Myocyte (in vitro differentiated cells): ENCODE measurements at regions not wholly inside any gene's neighbourhood (a gene's known extent, or its start where the extent isn't known, plus 50 kb on each side); places are given as distances from the start of the nearest gene placed in this dataset.
"Not testable (repeated sequence)": the region's sequence is repeated elsewhere in the genome, so short reads cannot be mapped to it uniquely, and the experiment has no call there.

ENCODE experiments used
- DNase-seq: peaks from one replicate; pipeline ENCODE4 v3.0.0-alpha.2; 2012; ENCODE audit warnings: low read depth

DNA sequence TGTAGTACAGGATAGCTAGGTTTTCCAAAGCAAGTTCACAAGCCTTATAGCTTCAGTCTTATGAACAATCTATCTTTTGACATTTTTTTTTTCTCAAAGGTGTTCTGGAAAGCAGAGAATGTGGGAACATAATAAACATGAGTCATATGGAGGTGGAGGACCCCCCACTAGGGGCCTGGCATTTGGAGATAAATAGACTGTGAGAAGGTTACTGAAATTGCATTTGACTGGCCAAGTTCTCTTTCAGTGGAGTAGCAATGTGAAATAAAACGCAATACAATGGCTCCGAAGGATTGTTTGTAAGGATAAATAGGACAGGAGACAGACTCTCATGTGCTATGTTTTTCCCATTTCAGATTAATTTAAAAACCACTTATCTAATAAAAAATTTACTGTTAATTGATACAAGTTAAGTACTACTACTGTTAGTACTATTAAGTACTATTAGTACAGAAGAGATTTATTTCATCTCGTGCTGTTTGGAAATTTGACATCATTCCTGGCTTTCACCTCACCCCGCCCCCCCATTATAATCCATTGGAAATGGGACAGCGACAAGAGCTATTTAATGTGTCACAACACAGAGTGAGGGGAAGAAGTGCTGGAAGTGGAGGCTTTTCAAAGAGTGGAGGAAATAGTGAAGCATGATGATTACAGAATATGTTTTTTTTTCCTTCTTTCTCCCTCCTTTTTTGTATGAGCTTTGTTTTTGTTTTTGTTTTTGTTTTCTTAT, 122.6 kb upstream of the ID4 start:
- DNase-seq: no peak

DNA sequence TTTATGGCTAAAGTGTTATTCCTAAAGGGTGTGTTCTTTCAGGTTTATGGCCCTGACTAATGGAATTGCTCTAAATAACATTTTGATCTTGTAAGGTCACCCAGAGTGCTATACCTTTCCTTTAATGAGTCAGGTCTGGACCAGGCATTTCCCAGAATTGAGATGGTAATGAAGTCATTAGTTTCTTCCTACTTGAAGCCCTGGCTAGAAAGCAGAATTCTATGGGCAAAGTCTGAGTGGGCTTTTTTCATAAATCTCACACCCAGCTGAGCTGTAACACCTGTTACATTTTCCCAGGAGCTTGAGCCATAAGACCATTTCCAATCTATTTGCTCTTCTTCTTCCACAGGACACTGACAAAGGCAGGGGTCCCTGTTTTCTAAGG, 122.0 kb upstream of the ID4 start:
- no peak for DNase-seq

DNA sequence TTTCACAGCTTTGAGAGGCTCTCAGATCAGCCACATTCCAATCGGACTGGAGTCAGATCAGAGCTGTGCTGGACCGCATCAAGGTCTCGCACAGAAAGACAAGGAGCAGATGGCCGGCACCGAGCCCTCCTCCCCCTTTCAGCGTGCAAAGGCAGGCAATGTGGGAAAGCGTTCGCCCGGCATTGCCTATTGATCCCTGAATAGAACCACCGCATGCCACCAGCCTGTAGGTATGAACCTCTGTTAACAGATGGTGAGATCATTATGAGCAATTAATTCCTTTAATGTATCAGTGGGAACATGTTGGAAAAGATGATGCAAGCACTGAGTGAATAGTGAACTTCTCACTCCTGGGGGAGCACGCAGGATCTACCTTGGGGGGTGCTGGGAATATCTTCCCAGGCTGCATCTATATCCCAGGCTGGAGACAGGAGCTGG, 117.5 kb upstream of the ID4 start:
- peak; percentile 24 for DNase-seq

DNA sequence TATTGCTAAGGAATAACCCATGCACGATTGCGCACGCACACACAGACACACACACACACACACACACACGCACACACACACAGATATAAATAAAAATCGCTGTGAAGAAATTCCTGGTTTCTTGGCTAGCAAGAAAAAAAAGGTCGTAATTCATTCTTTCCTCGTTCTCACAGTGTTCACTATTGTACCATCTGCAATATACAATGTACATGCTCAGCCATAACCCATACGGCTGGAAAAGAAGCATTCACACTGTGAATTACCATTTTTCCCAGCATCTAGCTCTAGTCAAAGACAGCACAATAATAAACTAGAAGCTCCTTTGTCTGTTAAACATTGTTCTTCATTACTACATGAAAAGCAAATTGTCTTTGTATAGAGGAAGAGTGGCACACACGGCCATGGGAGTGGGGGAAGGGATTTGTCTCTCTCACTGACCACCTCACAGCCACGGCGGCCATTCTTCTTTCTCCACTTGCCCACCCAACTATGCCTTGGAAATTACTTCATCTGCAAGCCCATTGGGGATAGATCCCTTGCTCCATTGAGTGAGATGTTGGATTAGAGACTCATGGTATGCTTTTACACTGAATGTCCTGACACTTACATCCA, 115.3 kb upstream of the ID4 start:
- no peak for DNase-seq

DNA sequence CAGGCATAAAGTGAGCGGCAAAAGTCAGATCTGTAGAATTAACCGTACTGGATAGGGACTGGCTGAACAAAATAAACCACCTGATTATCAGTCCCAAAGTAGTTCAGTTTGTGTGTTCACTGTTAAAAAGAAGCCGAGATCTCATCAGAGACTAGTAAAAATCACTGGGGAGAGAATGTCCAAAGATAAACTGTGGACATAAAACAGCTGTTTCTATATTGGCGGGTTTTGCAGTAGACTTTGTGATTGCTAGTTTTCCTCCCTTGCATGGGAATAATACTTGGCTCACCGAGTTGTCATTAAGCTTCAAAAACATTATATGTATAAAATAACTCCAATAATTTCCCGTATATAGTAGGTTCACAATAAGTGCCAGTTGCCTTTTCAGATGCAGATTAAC, 114.2 kb upstream of the ID4 start:
- no peak for DNase-seq

DNA sequence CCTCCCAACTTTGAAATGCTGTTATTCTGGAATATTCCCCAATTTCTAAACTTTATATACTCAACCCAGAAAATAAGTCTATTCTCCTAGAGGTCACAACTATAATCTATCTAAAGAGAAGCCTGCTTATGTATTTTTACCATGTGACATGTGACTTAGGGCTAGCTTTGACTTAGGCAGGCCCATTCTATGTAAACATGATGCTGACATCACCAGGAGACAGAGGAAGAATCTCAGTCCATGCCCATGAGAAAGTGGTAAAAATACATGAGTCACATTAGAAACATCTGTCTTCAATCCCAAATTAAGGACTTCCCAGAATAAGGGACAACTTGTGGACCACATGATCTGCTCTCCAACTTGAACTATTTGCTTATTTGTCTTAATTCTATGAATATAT, 113.6 kb upstream of the ID4 start:
- peak; percentile 60 for DNase-seq

DNA sequence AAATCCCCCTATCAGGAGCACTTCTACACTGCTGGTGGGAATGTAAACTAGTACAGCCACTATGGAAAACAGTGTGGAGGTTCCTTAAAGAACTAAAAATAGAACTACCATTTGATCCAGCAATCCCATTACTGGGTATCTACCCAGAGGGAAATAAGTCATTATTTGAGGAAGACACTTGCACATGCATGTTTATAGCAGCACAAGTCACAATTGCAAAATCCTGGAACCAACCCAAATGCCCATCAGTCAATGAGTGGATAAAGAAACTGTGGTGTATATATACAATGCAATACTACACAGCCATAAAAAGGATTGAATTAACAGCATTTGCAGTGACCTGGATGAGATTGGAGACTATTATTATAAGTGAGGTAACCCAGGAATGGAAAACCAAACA, 111.7 kb upstream of the ID4 start:
- not testable (repeated sequence) for DNase-seq

DNA sequence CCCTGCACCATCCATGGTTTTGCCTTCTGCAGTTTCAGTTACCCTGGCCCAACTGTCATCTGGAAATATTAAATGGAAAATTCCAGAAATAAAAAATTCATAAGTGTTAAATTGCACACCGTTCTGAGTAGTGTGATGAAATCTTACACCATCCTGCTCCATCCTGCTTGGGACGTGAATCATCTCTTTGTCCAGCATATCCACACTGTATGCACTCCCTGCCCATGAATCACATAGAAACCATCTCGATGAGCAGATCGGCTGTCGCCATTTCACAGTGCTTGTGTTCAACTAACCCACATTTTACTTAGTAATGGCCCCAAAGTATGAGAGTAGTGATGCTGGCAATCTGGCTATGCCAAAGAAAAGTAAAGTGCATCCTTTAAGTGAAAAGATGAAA, 105.9 kb upstream of the ID4 start:
- peak; percentile 79 for DNase-seq

DNA sequence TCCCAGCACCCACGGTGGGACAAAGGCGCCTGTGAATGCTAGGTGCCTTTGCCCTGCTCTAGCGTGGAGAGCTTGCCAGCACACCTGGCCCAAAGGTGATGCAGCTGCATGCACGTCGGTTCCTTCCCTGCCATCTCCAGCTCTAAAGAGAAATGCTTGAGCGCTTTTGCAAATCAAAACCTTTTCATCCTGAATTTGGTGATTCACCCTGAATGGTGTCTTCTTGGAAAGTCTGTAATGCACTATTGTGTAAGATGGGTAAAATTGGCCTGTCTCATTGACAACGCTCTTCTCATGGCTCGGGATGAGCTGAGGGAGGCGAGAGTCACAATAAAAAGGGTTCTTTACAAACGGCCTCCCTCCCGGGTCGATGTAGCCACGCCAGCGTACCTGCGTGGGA, 103.1 kb upstream of the ID4 start:
- no peak for DNase-seq

DNA sequence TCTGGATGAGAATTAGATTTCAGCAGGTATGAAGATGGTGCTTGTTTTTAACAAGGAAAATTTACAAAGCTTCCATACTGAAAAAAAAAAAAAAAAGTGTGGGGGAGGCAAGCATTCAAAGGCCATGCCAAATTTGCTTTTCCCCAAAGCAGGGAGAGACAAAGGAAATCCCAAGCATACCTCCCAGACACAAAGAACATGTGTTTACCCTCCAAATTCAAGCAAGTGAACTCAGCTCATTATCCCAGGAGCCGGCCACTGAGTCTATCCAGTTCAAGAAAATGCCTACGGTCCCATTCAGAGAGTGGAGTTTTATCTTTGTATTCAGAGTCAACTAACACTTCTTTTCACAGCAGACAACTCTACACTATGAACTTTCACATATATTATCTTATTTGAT, 102.7 kb upstream of the ID4 start:
- DNase-seq: no peak

DNA sequence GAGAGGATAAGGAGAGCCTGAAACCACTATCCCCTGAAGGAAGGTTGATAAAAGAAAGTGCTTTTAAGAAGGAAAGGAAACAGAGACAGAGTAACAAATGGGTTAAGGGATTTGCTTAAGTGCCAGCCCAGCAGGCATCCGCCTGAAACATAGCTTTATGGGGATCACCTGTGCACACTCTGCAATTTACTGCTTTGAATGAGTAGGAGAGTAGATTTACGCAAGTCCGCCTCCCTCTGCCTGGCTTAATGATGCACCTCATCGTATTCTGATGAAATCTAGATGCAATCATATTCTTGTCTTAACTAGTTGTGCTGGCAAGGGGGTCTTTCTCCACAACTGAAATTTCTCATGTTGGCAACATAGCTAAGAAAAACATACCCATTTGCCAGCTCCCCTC, 101.1 kb upstream of the ID4 start:
- DNase-seq: no peak

DNA sequence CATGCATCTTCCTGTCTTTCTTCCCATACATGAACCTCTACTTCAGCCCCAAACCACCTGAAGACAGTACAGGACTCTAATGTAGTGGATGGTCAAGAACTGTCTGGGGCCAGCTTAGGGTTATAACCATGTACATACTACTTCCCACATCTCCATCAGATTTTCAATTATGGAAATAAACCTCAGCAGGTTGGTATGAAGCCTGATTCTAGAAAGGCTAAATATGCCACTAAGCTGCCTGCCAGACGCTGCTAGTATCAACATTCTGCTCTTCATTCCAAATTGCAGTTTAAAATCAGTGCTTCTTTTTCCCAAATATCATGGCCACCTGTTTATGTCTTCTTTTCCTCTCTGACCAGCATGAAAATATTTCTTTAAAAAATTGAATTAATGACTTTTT, 99.2 kb upstream of the ID4 start:
- no peak for DNase-seq

DNA sequence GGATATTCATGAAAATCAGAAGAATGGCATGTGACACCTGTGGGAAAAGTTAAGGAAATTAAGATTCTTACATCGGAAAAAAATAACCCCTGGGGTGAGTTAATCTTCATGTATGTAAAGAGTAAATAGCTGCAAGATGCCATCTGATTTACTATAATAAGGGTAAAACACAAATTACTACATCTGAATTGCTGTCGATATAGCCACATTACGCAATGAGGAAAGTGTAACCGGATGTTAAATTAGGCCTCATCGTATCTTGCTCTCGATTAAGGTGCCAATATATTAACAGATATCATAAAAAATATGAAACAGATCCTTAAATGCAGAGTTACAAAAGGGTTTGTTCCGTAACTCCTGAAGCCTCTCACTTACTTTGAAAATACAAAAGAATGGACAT, 87.4 kb upstream of the ID4 start:
- no peak for DNase-seq

DNA sequence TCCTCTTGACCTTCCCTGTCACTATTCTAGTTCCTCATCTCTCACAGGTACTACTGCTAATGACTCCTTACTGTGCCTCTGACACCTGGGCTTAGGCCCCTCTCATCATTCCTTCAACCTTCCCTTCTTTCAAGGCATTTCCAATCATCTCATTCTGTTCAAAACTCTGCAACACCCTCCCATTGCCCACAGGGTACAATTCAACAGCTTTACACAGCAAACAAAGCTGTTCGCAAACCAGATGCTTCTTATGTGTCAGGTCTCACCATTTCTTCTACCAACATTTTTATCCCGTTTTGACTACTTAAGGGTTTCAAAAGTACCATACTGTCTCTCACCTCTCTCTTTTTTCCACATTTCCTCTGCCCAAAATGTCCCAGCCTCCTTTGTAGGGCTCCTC, 84.4 kb upstream of the ID4 start:
- no peak for DNase-seq

DNA sequence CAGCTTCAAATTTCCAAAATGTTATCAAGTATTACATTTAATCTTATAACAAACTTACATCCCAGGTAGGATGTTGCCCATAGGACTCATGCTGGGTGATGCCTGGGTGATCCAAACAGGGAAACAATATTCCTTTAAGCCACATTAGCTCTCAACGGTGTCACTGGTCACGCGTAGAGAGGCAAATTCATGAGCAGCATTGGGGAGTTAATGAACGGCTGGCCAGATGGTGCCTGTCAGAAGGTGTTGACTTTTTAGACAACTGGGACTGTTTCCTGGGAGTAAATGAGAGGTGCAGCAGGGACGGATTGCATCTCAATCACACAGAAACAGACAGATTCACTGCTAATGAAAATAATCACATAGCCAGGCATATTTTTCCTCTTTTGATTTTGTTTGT, 83.3 kb upstream of the ID4 start:
- no peak for DNase-seq

DNA sequence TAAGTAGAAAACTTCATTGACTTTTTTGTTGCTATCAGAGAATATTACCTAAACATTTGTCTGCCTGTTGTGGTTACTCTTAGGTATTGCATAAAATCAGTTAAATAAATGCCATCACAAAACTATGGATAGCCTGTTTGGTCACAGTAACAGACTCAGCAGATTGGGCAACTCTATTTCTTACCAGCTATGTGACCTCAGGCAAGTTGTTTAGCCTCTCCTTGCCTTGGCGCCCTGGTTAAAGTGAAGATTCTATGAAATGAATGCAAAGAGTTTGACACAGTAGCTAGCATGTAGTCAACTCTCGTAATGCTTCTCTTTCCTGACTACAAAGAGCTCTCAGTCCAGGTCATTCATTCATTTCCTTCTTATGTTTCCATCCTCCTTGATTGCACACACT, 82.5 kb upstream of the ID4 start:
- DNase-seq: no peak

DNA sequence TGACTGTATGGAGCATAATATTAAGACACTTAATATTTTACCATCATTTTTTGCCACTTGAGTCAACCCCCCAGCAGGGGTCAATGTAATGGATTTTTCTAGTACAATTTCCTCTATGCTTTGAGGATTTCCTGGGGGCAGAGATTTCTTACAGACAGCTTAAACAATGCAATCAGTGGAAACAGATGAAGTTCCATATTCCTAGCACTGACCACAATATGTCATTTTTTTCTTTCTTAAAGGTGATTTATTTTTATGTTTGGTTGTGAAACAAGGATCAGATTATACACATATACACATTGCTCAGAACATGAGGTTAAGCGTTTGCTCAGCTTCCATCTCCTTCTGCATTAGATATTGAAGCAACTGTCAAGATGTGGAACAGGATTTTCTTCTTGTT, 82.0 kb upstream of the ID4 start:
- peak; percentile 5 for DNase-seq

DNA sequence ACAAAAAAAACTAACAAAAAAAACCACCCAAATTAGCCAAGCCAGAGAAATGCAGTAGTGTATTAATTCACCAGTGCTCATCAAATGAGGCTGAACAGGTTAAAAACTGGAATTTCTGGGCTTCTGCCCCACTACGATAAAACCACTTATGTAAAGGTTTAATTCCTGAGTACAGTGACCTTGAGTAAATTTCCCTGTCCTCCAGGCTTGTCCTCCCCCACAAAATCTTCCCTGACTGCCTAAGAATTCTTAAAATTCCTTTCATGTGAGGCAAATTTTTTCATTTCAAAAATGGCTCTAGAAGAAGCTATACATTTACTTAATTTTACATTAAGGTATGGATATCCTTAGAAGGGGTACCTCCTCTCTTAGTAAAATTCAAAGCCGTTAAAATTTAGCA, 80.1 kb upstream of the ID4 start:
- peak; percentile 6 for DNase-seq

DNA sequence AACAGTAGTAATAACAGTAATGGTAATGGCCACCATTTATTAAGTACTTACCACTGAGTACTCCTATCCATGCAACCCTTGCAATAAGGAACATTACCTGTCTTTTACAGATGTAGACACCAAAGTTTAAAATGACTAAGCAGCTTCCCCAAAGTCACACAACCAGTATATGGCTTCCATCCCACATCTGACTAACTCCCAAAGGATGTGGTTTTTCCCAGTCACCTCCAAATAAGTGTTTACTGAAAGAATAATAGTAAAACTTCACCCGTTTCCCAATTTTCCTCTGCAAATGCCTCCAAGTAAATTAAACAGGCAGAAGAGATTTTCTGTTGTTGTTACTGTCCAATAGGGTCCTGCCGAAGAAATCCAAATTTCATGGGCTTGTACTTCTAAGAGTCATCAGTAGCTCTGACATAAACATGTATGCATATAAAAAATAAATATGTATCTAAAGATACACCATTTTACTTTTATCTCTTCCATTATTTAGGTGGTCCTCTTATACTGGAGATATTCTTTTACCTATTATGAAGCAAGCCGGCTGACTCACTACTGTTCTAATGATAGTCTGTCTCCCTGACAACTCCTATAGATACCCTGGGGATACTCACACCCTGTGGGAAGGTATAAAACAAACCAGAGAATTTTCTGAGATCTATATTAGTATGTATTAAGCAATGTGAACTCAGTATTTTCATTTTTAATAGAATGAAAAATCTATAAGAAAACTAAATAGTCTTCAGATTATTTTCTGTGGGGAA, 77.9 kb upstream of the ID4 start:
- DNase-seq: peak; percentile 27

DNA sequence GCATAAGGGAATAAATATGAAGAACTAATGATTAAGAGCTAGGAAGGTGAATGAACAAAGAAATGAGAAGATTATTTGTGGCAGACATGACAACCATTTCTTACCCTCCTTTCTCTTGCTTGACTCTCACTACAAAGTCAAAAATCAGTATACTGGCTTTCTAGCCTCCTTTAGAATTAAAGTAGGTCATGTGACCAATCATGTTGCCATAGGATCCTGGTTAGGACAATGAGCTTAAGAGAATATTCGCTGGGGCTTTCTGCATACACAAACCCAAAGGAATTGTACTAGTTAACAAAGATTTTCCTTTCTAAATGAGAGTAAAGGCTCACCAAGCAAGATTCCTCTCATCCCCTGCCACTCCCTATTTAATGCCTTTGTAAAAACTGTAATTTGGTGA, 76.0 kb upstream of the ID4 start:
- DNase-seq: no peak

DNA sequence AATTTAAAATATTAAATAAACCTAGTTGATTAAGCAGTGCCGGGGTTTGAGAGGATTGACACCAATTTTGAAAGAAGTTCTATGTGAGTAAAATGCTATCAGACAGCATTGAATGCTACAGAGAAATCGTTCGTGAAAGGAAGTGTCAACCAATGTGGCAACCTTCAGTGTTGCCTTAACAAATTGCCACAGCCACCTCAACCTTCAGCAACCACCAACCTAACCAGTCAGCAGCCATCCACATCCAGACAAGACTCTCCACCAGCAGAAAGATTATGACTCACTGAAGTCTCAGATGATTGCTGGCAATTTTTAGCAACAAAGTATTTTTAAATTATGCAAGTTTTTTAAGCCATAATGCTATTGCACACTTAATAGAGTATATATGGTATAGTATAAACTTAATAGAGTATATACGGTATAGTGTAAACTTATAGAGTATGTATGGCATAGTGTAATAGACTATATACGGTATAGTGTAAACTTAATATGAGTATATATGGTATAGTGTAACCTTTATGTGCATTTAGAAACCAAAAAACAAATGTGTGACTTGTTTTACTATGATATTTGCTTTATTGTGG, 65.3 kb upstream of the ID4 start:
- peak; percentile 28 for DNase-seq

DNA sequence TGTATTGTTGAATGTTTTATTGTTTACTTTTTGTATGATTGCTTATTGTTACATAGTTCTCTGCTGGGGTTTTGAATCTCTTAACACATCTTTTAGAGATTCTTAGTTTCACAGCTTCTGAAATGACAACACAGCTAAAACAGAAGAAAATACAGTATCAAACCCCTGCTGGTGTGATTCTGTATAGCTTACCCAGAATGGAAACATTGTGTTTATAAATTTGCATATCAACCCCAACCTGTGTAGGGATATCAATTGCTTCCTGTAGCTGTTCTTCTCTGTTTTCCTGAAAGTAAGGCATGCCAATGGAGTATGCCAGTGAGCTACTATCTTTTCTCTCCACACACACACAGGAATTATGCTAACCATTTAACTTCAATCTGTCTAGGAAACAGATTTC, 64.3 kb upstream of the ID4 start:
- DNase-seq: no peak
